Psoas muscle (tissue), 7 donors: ENCODE measurements at regions not wholly inside any gene's neighbourhood (a gene's known extent, or its start where the extent isn't known, plus 50 kb on each side); places are given as distances from the start of the nearest gene placed in this dataset.
"Not testable (repeated sequence)": the region's sequence is repeated elsewhere in the genome, so short reads cannot be mapped to it uniquely, and the experiment has no call there.

Source experiments
- ATAC-seq, 4 donors: fragments of 200-7000 bp; cut with Tn5 transposase; one replicate each; pipeline ENCODE4 v1.9.1; 2020; ENCODE audit warnings: moderate library complexity in 3 of 4, mild to moderate bottlenecking in 2 of 4
- DNase-seq, 2 donors: peaks; one replicate each; pipeline ENCODE4 v3.0.0-alpha.2; 2020
- H3K27ac ChIP-seq: fragments of 200-600 bp; one replicate; pipeline ENCODE4 v1.8.0; 2022
- H3K27me3 ChIP-seq, 3 donors: fragments of 200-600 bp in 1 of 3; one replicate each; pipeline versions ENCODE4 v1.6.1 to v1.8.0; 2013 to 2022; ENCODE audit warnings: low read length in 2 of 3, mild to moderate bottlenecking in 2 of 3, moderate library complexity in 1 of 3; ENCODE audit not compliant: insufficient read depth in 3 of 3
- H3K36me3 ChIP-seq, 2 donors: fragments of 200-600 bp in 1 of 2; one replicate each; pipeline versions ENCODE4 v1.6.1 to v1.8.0; 2013 to 2022; ENCODE audit warnings: low read depth in 1 of 2, mild to moderate bottlenecking in 1 of 2, moderate library complexity in 1 of 2; ENCODE audit not compliant: insufficient read depth in 1 of 2
- H3K4me1 ChIP-seq: fragments of 200-600 bp; one replicate; pipeline ENCODE4 v1.8.0; 2022
- H3K4me3 ChIP-seq: fragments of 200-600 bp; one replicate; pipeline ENCODE4 v1.8.0; 2022; ENCODE audit warnings: mild to moderate bottlenecking
- H3K9me3 ChIP-seq: fragments of 200-600 bp; one replicate; pipeline ENCODE4 v1.8.0; 2022
- CTCF ChIP-seq: fragments of 200-600 bp; IDR thresholded peaks from one replicate; pipeline ENCODE4 v1.8.0; 2022; ENCODE audit warnings: antibody characterized with exemption
- WGBS, 3 donors: extraction: QIAGEN DNeasy Blood & Tissue Kit; methylation state at CpG; one replicate each; pipeline versions ENCODE4 v1.1.6 to v1.1.7; 2013; 5-methylcytosine and 5-hydroxymethylcytosine counted together
- intact Hi-C, 2 donors: fragments of 100-400 bp; cut with DNase I; formaldehyde crosslinking; loops; one replicate each; pipeline versions ENCODE4 v1.11.0 to v1.14.2; 2022
- donor health status: healthy with polysubstance abuse.
- donor health status: DM: no; HTN: no; CAD: no; lungs with moderate emphysema.
- donor health status: Bipolar disorder and iron deficiency.
- donor health status: healthy.
- donor health status: DM: yes; HTN: yes; CAD: no.
- donor health status: DM: no; HTN: no; CAD: no.
- donor health status: DM: yes; HTN: yes; CAD: no.

GRCh38 chr6:140269591-140270165 lies 895.2 kb upstream of the CITED2 start:
- Histone ChIP-seq H3K27me3 (no peaks in the 10 kb centered on the region), H3K4me3 (no peak overlapping the region), H3K36me3 (no peaks in the 10 kb centered on the region), H3K4me1 (no peaks in the 10 kb centered on the region), H3K27ac (no peak overlapping the region), H3K9me3 (no peaks in the 10 kb centered on the region)
- no peak for ATAC-seq
- no peak for TF ChIP-seq CTCF
- intact Hi-C loops = no loop called here
- 30 to 58% (median 49%) methylated on average over 2 of the region's 2 CpGs for WGBS, 3 donors
- DNase-seq = no peak

GRCh38 chr6:140264431-140264830 lies 890.0 kb upstream of the CITED2 start:
- no peak for TF ChIP-seq CTCF
- H3K27ac ChIP-seq = no peak overlapping the region
- WGBS, 3 donors = 81 to 85% (median 83%) methylated on average over 3 of the region's 3 CpGs
- no peaks in the 10 kb centered on the region for H3K4me1 ChIP-seq
- no peak overlapping the region for H3K4me3 ChIP-seq
- intact Hi-C loops = no loop called here
- no peaks in the 10 kb centered on the region for H3K36me3 ChIP-seq
- DNase-seq = no peak
- H3K27me3 ChIP-seq = no peaks in the 10 kb centered on the region
- no peak for ATAC-seq
- H3K9me3 ChIP-seq = no peaks in the 10 kb centered on the region

GRCh38 chr6:140258302-140258701 lies 883.9 kb upstream of the CITED2 start:
- H3K9me3 ChIP-seq, H3K4me1 ChIP-seq, ATAC-seq, H3K27ac ChIP-seq, DNase-seq, intact Hi-C loops, H3K36me3 ChIP-seq, H3K27me3 ChIP-seq, H3K4me3 ChIP-seq: not testable (repeated sequence)
- WGBS, 3 donors = 74 to 88% (median 84%) methylated on average over 4 of the region's 6 CpGs

- ATAC-seq (no peak), DNase-seq (no peak)
- Histone ChIP-seq H3K36me3 (no peaks in the 10 kb centered on the region), H3K4me3 (no peak overlapping the region), H3K9me3 (no peaks in the 10 kb centered on the region), H3K27me3 (no peaks in the 10 kb centered on the region), H3K27ac (no peak overlapping the region), H3K4me1 (no peaks in the 10 kb centered on the region)
- intact Hi-C loops = no loop called here
- WGBS, 3 donors = 88 to 91% (median 89%) methylated on average over 2 of the region's 2 CpGs
- no peak for TF ChIP-seq CTCF
Observed at GRCh38 chr6:140256248-140256647, 881.8 kb upstream of the CITED2 start.

- DNase-seq = no peak
Observed at GRCh38 chr6:140253096-140253495, 878.6 kb upstream of the CITED2 start.

More at GRCh38 chr6:140253096-140253495, 878.6 kb upstream of the CITED2 start:
- Histone ChIP-seq H3K27me3 (no peaks in the 10 kb centered on the region), H3K36me3 (no peaks in the 10 kb centered on the region), H3K4me3 (no peak overlapping the region), H3K4me1 (no peaks in the 10 kb centered on the region), H3K27ac (no peak overlapping the region), H3K9me3 (no peaks in the 10 kb centered on the region)
- ATAC-seq = no peak
- WGBS, 3 donors = 77 to 91% (median 79%) methylated on average over 1 of the region's 1 CpG
- no peak for TF ChIP-seq CTCF
- intact Hi-C loops = no loop called here
